K562 (cell line): ENCODE measurements at regions not wholly inside any gene's neighbourhood (a gene's known extent, or its start where the extent isn't known, plus 50 kb on each side); places are given as distances from the start of the nearest gene placed in this dataset.
A peak's percentile ranks its signal among the peaks of the same experiment; 100 is the strongest.

ENCODE experiments used
- CEBPG ChIP-seq, 3 experiments: fragments of 200-800 bp in 1 of 3; sonication (Bioruptor generic) in 1 of 3; sonication (generic) in 1 of 3; formaldehyde crosslinking in 1 of 3; IDR thresholded peaks in 2 of 3; conservative IDR thresholded peaks in 1 of 3; 2 replicates each; pipeline versions ENCODE4 v1.6.1 to v1.8.0; 2016 to 2022; ENCODE audit warnings: missing compliant biosample characterization in 2 of 3, missing genetic modification characterization in 2 of 3, mild to moderate bottlenecking in 1 of 3, missing genetic modification reagents in 1 of 3
- FIP1L1 ChIP-seq: fragments of 200-400 bp; formaldehyde crosslinking; IDR thresholded peaks from 2 replicates; pipeline ENCODE4 v1.6.1; 2018; ENCODE audit warnings: mild to moderate bottlenecking, low read depth, low read length; ENCODE audit not compliant: poor library complexity, severe bottlenecking
- GATA2 ChIP-seq: sonication (generic); formaldehyde crosslinking; IDR thresholded peaks from 2 replicates; pipeline ENCODE4 v1.4.0; 2020; ENCODE audit warnings: mild to moderate bottlenecking, missing genetic modification reagents
- NCOA2 ChIP-seq, 2 experiments: fragments of 450-650 bp; IDR thresholded peaks; 2 replicates each; pipeline ENCODE4 v1.6.1; 2018; ENCODE audit warnings: mild to moderate bottlenecking in 2 of 2, moderate library complexity in 1 of 2; ENCODE audit not compliant: partially characterized antibody in 2 of 2
- NFATC3 ChIP-seq: fragments of 450-650 bp; IDR thresholded peaks from 2 replicates; pipeline ENCODE4 v1.6.1; 2017; ENCODE audit warnings: mild to moderate bottlenecking
- RHOXF2B ChIP-seq: fragments of 250-450 bp; sonication (Bioruptor Pico); conservative IDR thresholded peaks from 2 replicates; pipeline ENCODE4 v1.5.1; 2021
- ZC3H11A ChIP-seq: IDR thresholded peaks from 2 replicates; pipeline ENCODE4 v1.6.1; 2012; ENCODE audit warnings: low read depth, low read length, improper control_type of control experiment
- ZNF24 ChIP-seq: fragments of 450-650 bp; IDR thresholded peaks from 2 replicates; pipeline ENCODE4 v1.6.1; 2016
- ZNF696 ChIP-seq: fragments of 250-450 bp; sonication (Bioruptor Pico); conservative IDR thresholded peaks from 2 replicates; pipeline ENCODE4 v1.4.0; 2020; ENCODE audit warnings: mild to moderate bottlenecking, moderate library complexity
- TF ChIP-seq, protein P1 (sequence below): IDR thresholded peaks from 3 replicates; pipeline ENCODE4 v1.6.1; 2011; ENCODE audit warnings: borderline replicate concordance, mild to moderate bottlenecking, moderate library complexity; ENCODE audit not compliant: insufficient read length; ENCODE audit errors: extremely low read depth
- TF ChIP-seq, protein P2 (sequence below): sonication (generic); formaldehyde crosslinking; IDR thresholded peaks from 2 replicates; pipeline ENCODE4 v1.8.1; 2023; ENCODE audit warnings: mild to moderate bottlenecking, missing genetic modification reagents
- TF ChIP-seq, protein P3 (sequence below): fragments of 250-450 bp; sonication (Bioruptor Pico); IDR thresholded peaks from 2 replicates; pipeline ENCODE4 v1.4.0; 2020; ENCODE audit warnings: mild to moderate bottlenecking, moderate library complexity

DNA sequence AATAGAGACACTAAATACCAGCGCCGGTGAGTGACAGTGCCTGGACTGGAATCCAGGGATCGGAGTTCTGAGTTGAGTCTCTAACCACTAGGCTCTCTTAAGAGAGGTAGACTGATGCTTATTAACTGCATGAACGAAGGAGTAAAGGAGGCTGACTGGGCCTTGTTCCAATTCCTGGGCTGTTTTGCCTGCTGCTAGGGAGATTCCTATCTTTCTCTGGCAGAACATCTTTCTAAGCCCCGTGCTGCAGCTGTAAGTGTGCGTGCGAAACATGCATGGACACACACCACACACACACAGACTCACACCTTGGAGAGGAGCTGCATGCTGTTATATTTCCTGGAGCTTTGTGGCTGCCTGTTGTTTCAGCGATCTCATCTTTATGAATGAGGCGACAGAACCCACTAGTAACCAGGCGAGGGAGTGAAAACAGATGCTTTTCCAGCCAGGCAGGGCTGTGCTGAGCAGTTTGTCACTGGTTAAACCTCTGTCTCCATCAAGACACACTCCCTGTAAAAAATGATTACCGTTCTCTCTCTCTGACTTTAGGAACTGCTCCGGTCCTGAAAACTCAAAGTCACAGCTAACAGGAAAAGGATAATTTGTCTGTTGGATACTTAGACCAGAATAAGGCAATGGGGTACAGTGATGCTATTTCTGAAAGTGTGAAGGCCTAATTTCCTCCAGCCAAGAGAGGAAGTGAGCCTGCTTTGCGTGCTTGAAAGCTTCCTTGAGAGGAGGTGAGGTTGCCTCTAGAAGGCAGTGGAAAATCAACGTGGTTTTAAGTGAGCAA lies 157.4 kb upstream of the ZNF217 start (continued):
- TF ChIP-seq, protein P1, sequence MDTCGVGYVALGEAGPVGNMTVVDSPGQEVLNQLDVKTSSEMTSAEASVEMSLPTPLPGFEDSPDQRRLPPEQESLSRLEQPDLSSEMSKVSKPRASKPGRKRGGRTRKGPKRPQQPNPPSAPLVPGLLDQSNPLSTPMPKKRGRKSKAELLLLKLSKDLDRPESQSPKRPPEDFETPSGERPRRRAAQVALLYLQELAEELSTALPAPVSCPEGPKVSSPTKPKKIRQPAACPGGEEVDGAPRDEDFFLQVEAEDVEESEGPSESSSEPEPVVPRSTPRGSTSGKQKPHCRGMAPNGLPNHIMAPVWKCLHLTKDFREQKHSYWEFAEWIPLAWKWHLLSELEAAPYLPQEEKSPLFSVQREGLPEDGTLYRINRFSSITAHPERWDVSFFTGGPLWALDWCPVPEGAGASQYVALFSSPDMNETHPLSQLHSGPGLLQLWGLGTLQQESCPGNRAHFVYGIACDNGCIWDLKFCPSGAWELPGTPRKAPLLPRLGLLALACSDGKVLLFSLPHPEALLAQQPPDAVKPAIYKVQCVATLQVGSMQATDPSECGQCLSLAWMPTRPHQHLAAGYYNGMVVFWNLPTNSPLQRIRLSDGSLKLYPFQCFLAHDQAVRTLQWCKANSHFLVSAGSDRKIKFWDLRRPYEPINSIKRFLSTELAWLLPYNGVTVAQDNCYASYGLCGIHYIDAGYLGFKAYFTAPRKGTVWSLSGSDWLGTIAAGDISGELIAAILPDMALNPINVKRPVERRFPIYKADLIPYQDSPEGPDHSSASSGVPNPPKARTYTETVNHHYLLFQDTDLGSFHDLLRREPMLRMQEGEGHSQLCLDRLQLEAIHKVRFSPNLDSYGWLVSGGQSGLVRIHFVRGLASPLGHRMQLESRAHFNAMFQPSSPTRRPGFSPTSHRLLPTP = no peak
- TF ChIP-seq ZNF24 (no peak), RHOXF2B (CRISPR knock-in tag) (no peak), NFATC3 (no peak), NCOA2 (IDR thresholded peaks at IDR 0.05; ENCODE audit: partially characterized antibody in 2 of 2) (no peak), FIP1L1 (no peak), GATA2 (0 out of 2 replicates have a peak, but pooled peaks have one; percentile 52), CEBPG (CRISPR knock-in tag; IDR thresholded peaks at IDR 0.05) (no peak), CEBPG (tag; conservative IDR thresholded peaks at IDR 0.05 in 1 of 2, IDR thresholded peaks at IDR 0.05 in 1 of 2) (no peak), ZC3H11A (no peak), ZNF696 (CRISPR knock-in tag) (no peak)
- TF ChIP-seq, protein P2, sequence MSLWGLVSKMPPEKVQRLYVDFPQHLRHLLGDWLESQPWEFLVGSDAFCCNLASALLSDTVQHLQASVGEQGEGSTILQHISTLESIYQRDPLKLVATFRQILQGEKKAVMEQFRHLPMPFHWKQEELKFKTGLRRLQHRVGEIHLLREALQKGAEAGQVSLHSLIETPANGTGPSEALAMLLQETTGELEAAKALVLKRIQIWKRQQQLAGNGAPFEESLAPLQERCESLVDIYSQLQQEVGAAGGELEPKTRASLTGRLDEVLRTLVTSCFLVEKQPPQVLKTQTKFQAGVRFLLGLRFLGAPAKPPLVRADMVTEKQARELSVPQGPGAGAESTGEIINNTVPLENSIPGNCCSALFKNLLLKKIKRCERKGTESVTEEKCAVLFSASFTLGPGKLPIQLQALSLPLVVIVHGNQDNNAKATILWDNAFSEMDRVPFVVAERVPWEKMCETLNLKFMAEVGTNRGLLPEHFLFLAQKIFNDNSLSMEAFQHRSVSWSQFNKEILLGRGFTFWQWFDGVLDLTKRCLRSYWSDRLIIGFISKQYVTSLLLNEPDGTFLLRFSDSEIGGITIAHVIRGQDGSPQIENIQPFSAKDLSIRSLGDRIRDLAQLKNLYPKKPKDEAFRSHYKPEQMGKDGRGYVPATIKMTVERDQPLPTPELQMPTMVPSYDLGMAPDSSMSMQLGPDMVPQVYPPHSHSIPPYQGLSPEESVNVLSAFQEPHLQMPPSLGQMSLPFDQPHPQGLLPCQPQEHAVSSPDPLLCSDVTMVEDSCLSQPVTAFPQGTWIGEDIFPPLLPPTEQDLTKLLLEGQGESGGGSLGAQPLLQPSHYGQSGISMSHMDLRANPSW (CRISPR knock-in tag) = no peak
- TF ChIP-seq, protein P3, sequence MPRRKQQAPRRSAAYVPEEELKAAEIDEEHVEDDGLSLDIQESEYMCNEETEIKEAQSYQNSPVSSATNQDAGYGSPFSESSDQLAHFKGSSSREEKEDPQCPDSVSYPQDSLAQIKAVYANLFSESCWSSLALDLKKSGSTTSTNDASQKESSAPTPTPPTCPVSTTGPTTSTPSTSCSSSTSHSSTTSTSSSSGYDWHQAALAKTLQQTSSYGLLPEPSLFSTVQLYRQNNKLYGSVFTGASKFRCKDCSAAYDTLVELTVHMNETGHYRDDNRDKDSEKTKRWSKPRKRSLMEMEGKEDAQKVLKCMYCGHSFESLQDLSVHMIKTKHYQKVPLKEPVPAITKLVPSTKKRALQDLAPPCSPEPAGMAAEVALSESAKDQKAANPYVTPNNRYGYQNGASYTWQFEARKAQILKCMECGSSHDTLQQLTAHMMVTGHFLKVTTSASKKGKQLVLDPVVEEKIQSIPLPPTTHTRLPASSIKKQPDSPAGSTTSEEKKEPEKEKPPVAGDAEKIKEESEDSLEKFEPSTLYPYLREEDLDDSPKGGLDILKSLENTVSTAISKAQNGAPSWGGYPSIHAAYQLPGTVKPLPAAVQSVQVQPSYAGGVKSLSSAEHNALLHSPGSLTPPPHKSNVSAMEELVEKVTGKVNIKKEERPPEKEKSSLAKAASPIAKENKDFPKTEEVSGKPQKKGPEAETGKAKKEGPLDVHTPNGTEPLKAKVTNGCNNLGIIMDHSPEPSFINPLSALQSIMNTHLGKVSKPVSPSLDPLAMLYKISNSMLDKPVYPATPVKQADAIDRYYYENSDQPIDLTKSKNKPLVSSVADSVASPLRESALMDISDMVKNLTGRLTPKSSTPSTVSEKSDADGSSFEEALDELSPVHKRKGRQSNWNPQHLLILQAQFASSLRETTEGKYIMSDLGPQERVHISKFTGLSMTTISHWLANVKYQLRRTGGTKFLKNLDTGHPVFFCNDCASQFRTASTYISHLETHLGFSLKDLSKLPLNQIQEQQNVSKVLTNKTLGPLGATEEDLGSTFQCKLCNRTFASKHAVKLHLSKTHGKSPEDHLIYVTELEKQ (CRISPR knock-in tag) = no peak
